Astrocyte (in vitro differentiated cells and primary cell): ENCODE measurements at regions not wholly inside any gene's neighbourhood (a gene's known extent, or its start where the extent isn't known, plus 50 kb on each side); places are given as distances from the start of the nearest gene placed in this dataset.

Source experiments
- DNase-seq: peaks from one replicate; pipeline ENCODE4 v3.0.0-alpha.2; 2010; ENCODE audit warnings: low read depth
- FAIRE-seq: peaks from 2 replicates; lab custom pipeline; 2011; peaks lifted over from hg19 to GRCh38; lab: Jason Lieb, UNC
- H2AFZ ChIP-seq: 2 replicates; pipeline ENCODE4 v1.6.0; 2012; ENCODE audit warnings: low read depth, low read length, inconsistent platforms
- H3K27ac ChIP-seq: 2 replicates; pipeline ENCODE4 v1.5.1; 2011; ENCODE audit warnings: low read depth, low read length, inconsistent platforms
- H3K27me3 ChIP-seq: 2 replicates; pipeline ENCODE4 v1.6.0; 2011; ENCODE audit warnings: low read length, inconsistent platforms; ENCODE audit not compliant: insufficient read depth
- H3K36me3 ChIP-seq: 2 replicates; pipeline ENCODE4 v1.5.1; 2011; ENCODE audit warnings: low read length, inconsistent platforms; ENCODE audit not compliant: insufficient read depth
- H3K4me1 ChIP-seq: 2 replicates; pipeline ENCODE4 v1.5.1; 2011; ENCODE audit warnings: low read length, inconsistent platforms; ENCODE audit not compliant: insufficient read depth
- H3K4me2 ChIP-seq: 2 replicates; pipeline ENCODE4 v1.6.0; 2012; ENCODE audit warnings: low read length, inconsistent platforms
- H3K4me3 ChIP-seq: 2 replicates; pipeline ENCODE4 v1.5.1; 2011; ENCODE audit warnings: low read depth, mild to moderate bottlenecking, low read length, inconsistent platforms; ENCODE audit not compliant: insufficient read depth
- H3K79me2 ChIP-seq: 2 replicates; pipeline ENCODE4 v1.6.0; 2012; ENCODE audit warnings: mild to moderate bottlenecking, low read length, inconsistent platforms; ENCODE audit not compliant: insufficient read depth
- H3K9ac ChIP-seq: 2 replicates; pipeline ENCODE4 v1.6.0; 2012; ENCODE audit warnings: mild to moderate bottlenecking, low read length, inconsistent platforms
- H3K9me3 ChIP-seq: 2 replicates; pipeline ENCODE4 v1.5.1; 2012; ENCODE audit warnings: low read depth, mild to moderate bottlenecking, low read length, inconsistent platforms; ENCODE audit not compliant: insufficient read depth
- H4K20me1 ChIP-seq: 2 replicates; pipeline ENCODE4 v1.6.0; 2012; ENCODE audit warnings: low read length, inconsistent platforms; ENCODE audit not compliant: insufficient read depth
- H3K27ac Mint-ChIP-seq: one replicate; pipeline ENCODE4 v1.8.0; 2021; ENCODE audit warnings: mild to moderate bottlenecking, mixed read lengths; ENCODE audit not compliant: unreplicated experiment
- H3K27me3 Mint-ChIP-seq: one replicate; pipeline ENCODE4 v1.8.0; 2021; ENCODE audit warnings: low read depth, mixed read lengths; ENCODE audit not compliant: unreplicated experiment
- H3K36me3 Mint-ChIP-seq: one replicate; pipeline ENCODE4 v1.8.0; 2021; ENCODE audit warnings: low read depth, mixed read lengths; ENCODE audit not compliant: unreplicated experiment
- H3K4me1 Mint-ChIP-seq: one replicate; pipeline ENCODE4 v1.8.0; 2021; ENCODE audit warnings: low read depth, mixed read lengths; ENCODE audit not compliant: unreplicated experiment
- H3K4me3 Mint-ChIP-seq: one replicate; pipeline ENCODE4 v1.8.0; 2021; ENCODE audit warnings: mild to moderate bottlenecking, moderate library complexity, mixed read lengths; ENCODE audit not compliant: unreplicated experiment
- H3K9me3 Mint-ChIP-seq: one replicate; pipeline ENCODE4 v1.8.0; 2021; ENCODE audit warnings: mild to moderate bottlenecking, mixed read lengths; ENCODE audit not compliant: unreplicated experiment
- CTCF ChIP-seq: IDR thresholded peaks from 2 replicates; pipeline ENCODE4 v1.5.1; 2011; ENCODE audit warnings: low read depth, mild to moderate bottlenecking, inconsistent platforms, low read length, moderate library complexity; ENCODE audit not compliant: insufficient read depth
- EZH2 ChIP-seq: IDR thresholded peaks from 2 replicates; pipeline ENCODE4 v1.6.1; 2012; ENCODE audit warnings: mild to moderate bottlenecking, low read length, inconsistent platforms; ENCODE audit not compliant: insufficient read depth

DNA sequence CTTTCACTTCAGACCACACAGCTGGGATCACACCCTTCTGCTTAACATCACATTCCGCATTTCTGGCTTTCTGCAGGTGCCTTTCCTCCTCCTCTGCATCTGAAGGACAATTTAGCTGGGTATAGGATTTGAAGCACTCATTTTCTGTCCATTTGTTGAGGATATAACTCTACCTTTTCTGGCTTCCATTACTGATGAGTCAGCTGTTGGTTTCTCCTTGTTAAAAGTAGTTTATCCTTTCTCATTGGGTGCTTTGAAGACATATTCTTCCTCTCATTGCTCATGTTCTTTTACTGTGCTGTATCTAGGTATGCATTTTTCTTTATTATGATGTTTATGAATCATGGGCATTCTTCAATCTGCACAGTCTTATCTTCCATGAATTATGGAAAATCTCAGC, 199.3 kb upstream of the SOX1 start:
- Histone ChIP-seq H3K36me3 (no peaks in the 10 kb centered on the region), H3K9ac (no peak overlapping the region), H3K4me3 (no peak overlapping the region), H3K9me3 (no peaks in the 10 kb centered on the region), H3K4me2 (no peak overlapping the region), H2AFZ (no peak overlapping the region), H4K20me1 (no peaks in the 10 kb centered on the region), H3K27ac (no peak overlapping the region), H3K27me3 (no peaks in the 10 kb centered on the region), H3K79me2 (no peaks in the 10 kb centered on the region), H3K4me1 (no peaks in the 10 kb centered on the region)
- Mint-ChIP-seq H3K9me3 (peaks cover 4% of the 10 kb centered on the region), H3K27ac (no peak overlapping the region), H3K4me3 (no peak overlapping the region), H3K27me3 (peaks cover 63% of the 10 kb centered on the region), H3K4me1 (no peaks in the 10 kb centered on the region), H3K36me3 (no peaks in the 10 kb centered on the region)
- TF ChIP-seq CTCF (no peak), EZH2 (no peak)
- FAIRE-seq (no peak), DNase-seq (no peak)

DNA sequence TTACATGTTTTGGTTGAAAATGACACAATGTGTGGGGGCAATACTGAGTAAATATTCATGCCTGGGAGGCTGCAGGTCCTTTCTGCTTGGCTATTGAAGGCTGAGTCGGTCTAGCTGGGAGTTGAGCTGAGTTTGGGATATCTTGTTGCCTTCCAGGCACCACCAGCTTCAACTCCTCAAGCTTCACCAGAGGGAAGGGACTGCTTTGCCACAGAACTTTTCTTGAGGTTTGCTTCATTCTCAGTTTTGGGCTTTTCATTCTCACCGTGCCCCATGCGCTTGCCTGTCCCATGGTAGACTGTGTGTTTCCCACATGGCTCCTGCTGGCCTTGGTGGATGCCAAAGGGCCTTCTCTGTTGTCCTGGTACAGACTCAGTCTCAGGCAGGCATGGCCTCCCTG, 198.2 kb upstream of the SOX1 start:
- no peaks in the 10 kb centered on the region for H3K4me1 Mint-ChIP-seq
- no peak for FAIRE-seq
- no peak for TF ChIP-seq CTCF
- TF ChIP-seq EZH2 = no peak

GRCh38 chr13:111872475-111873150, 194.3 kb upstream of the SOX1 start:
- no peaks in the 10 kb centered on the region for H3K4me1 ChIP-seq
- TF ChIP-seq CTCF = no peak
- no peak for TF ChIP-seq EZH2
- FAIRE-seq (no peak), DNase-seq (no peak)
- Mint-ChIP-seq H3K9me3 (peaks cover 10% of the 10 kb centered on the region), H3K4me3 (no peak overlapping the region), H3K4me1 (no peaks in the 10 kb centered on the region), H3K27ac (no peak overlapping the region), H3K36me3 (no peaks in the 10 kb centered on the region), H3K27me3 (peaks cover 60% of the 10 kb centered on the region)
- H3K9me3 ChIP-seq = peaks cover 9% of the 10 kb centered on the region
- H3K36me3 ChIP-seq = no peaks in the 10 kb centered on the region
- no peak overlapping the region for H3K27ac ChIP-seq
- no peak overlapping the region for H2AFZ ChIP-seq
- no peaks in the 10 kb centered on the region for H4K20me1 ChIP-seq
- no peaks in the 10 kb centered on the region for H3K27me3 ChIP-seq
- H3K9ac ChIP-seq = no peak overlapping the region
- H3K4me3 ChIP-seq = no peak overlapping the region
- no peak overlapping the region for H3K4me2 ChIP-seq
- H3K79me2 ChIP-seq = no peaks in the 10 kb centered on the region

More for the DNA sequence above, 198.2 kb upstream of the SOX1 start:
- no peak overlapping the region for H3K27ac Mint-ChIP-seq
- no peak overlapping the region for H3K27ac ChIP-seq
- no peaks in the 10 kb centered on the region for H3K36me3 Mint-ChIP-seq
- H3K9me3 Mint-ChIP-seq = peaks cover 6% of the 10 kb centered on the region
- H3K4me2 ChIP-seq = no peak overlapping the region
- H3K4me1 ChIP-seq = no peaks in the 10 kb centered on the region
- H3K4me3 ChIP-seq = no peak overlapping the region
- H3K9ac ChIP-seq = no peak overlapping the region
- H3K79me2 ChIP-seq = no peaks in the 10 kb centered on the region
- no peak overlapping the region for H2AFZ ChIP-seq
- H3K4me3 Mint-ChIP-seq = no peak overlapping the region
- DNase-seq = no peak
- peaks cover 4% of the 10 kb centered on the region for H3K9me3 ChIP-seq
- no peaks in the 10 kb centered on the region for H3K36me3 ChIP-seq
- H3K27me3 Mint-ChIP-seq = peaks cover 62% of the 10 kb centered on the region
- no peaks in the 10 kb centered on the region for H3K27me3 ChIP-seq
- H4K20me1 ChIP-seq = no peaks in the 10 kb centered on the region
